Type B pancreatic cell (in vitro differentiated cells): ENCODE measurements at regions not wholly inside any gene's neighbourhood (a gene's known extent, or its start where the extent isn't known, plus 50 kb on each side); places are given as distances from the start of the nearest gene placed in this dataset.
A peak's percentile ranks its signal among the peaks of the same experiment; 100 is the strongest.

ENCODE experiments used
- DNase-seq: peaks from one replicate; pipeline ENCODE4 v3.0.0; 2021; ENCODE audit warnings: mixed read lengths; ENCODE audit not compliant: unreplicated experiment; ENCODE audit errors: extremely low spot score
- H3K27ac Mint-ChIP-seq: 2 replicates; pipeline ENCODE4 v1.8.0; 2021; ENCODE audit warnings: mild to moderate bottlenecking, mixed read lengths
- H3K27me3 Mint-ChIP-seq: 2 replicates; pipeline ENCODE4 v1.8.0; 2021; ENCODE audit warnings: mixed read lengths
- H3K36me3 Mint-ChIP-seq: 2 replicates; pipeline ENCODE4 v1.8.0; 2021; ENCODE audit warnings: mixed read lengths
- H3K4me1 Mint-ChIP-seq: one replicate; pipeline ENCODE4 v1.8.0; 2021; ENCODE audit warnings: mixed read lengths; ENCODE audit not compliant: unreplicated experiment
- H3K4me3 Mint-ChIP-seq: 2 replicates; pipeline ENCODE4 v1.8.0; 2021; ENCODE audit warnings: mild to moderate bottlenecking, mixed read lengths
- H3K9me3 Mint-ChIP-seq: 2 replicates; pipeline ENCODE4 v1.8.0; 2021; ENCODE audit warnings: mixed read lengths
- TF ChIP-seq, protein P1 (sequence below): fragments of 200-600 bp; sonication (generic); conservative IDR thresholded peaks from 2 replicates; pipeline ENCODE4 v1.5.0; 2021; ENCODE audit warnings: antibody characterized with exemption, mild to moderate bottlenecking

DNA sequence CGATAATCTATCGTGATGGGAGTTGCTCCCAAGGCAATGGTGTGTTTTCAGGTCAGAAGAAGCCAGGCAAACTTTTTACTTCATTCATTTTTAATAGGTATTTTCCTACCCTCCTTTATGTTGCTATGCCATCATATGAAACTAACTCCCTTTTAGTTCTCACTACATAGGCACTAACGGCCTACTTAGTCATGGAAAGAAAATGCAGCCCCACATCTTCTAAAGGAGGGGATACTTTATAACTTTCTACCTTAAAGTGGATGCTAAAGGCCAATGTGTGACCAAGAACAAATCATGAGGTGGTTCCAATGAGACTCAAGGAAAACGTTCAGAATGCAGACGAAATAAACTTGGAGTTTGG, 193.8 kb downstream of the FOXA2 start:
- no peaks in the 10 kb centered on the region for H3K4me1 Mint-ChIP-seq
- TF ChIP-seq, protein P1, sequence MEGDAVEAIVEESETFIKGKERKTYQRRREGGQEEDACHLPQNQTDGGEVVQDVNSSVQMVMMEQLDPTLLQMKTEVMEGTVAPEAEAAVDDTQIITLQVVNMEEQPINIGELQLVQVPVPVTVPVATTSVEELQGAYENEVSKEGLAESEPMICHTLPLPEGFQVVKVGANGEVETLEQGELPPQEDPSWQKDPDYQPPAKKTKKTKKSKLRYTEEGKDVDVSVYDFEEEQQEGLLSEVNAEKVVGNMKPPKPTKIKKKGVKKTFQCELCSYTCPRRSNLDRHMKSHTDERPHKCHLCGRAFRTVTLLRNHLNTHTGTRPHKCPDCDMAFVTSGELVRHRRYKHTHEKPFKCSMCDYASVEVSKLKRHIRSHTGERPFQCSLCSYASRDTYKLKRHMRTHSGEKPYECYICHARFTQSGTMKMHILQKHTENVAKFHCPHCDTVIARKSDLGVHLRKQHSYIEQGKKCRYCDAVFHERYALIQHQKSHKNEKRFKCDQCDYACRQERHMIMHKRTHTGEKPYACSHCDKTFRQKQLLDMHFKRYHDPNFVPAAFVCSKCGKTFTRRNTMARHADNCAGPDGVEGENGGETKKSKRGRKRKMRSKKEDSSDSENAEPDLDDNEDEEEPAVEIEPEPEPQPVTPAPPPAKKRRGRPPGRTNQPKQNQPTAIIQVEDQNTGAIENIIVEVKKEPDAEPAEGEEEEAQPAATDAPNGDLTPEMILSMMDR: no peak
- no peak for DNase-seq
- no peak overlapping the region for H3K27ac Mint-ChIP-seq
- no peaks in the 10 kb centered on the region for H3K9me3 Mint-ChIP-seq
- no peak overlapping the region for H3K4me3 Mint-ChIP-seq
- H3K36me3 Mint-ChIP-seq: no peaks in the 10 kb centered on the region
- peaks cover 44% of the 10 kb centered on the region for H3K27me3 Mint-ChIP-seq

DNA sequence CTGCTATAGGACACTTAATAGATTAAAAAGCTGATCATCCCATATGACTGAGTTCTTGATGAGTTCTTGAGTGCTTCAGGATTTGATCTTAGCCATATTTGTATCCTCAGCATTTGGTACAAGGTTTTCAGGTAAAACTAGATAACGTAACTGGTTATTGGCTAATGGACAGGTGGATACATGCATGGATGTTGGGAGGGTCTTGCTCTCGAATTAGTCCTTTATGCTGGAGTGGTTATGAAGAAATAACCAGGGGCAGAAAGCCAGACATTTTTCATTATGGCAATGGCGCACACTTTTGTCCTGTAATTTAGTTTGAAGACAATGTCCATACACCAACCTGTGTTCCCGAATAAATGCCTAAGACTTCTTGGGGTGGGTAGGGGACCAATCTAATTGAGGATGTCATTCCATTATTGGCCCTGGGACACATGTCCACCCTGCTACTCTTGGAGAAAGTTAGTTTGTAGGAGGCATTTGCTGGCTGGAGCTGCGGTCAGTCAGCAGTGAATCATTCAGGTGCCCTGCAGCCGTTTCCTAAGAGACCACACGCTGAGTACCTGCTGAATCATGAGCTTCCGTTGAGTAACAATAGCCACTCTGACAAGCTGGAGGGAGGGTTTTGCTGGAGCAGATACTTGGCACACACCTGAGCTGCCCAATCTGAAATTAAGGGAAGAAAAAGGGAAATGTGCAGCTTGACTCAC, 194.4 kb downstream of the FOXA2 start:
- no peaks in the 10 kb centered on the region for H3K4me1 Mint-ChIP-seq
- H3K27me3 Mint-ChIP-seq: peaks cover 44% of the 10 kb centered on the region
- no peak overlapping the region for H3K4me3 Mint-ChIP-seq
- no peaks in the 10 kb centered on the region for H3K9me3 Mint-ChIP-seq
- DNase-seq: no peak
- no peaks in the 10 kb centered on the region for H3K36me3 Mint-ChIP-seq
- no peak overlapping the region for H3K27ac Mint-ChIP-seq
- TF ChIP-seq, protein P1: no peak

DNA sequence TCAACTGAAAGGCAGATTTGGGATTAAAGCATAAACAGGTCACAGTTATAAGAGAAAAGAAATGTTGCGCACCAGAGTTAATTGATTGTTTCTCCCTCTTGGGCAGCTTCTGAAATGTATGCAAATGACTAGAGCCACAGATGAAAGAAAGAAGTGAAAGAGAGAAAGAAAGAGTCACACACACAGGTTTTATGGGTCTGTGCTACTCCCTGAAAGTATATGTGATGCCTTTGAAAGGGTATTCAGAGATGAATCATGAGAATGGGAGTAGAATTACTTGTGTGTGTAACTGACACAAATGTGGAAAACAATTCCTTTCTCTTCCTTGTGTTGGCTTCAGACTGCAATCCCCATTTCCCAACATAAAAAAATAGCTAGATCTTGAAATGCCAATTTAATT, 196.9 kb downstream of the FOXA2 start:
- H3K9me3 Mint-ChIP-seq: no peaks in the 10 kb centered on the region
- TF ChIP-seq, protein P1: no peak
- DNase-seq: no peak
- H3K27ac Mint-ChIP-seq: no peak overlapping the region
- no peak overlapping the region for H3K4me3 Mint-ChIP-seq
- peaks cover 27% of the 10 kb centered on the region for H3K27me3 Mint-ChIP-seq
- no peaks in the 10 kb centered on the region for H3K4me1 Mint-ChIP-seq
- no peaks in the 10 kb centered on the region for H3K36me3 Mint-ChIP-seq

DNA sequence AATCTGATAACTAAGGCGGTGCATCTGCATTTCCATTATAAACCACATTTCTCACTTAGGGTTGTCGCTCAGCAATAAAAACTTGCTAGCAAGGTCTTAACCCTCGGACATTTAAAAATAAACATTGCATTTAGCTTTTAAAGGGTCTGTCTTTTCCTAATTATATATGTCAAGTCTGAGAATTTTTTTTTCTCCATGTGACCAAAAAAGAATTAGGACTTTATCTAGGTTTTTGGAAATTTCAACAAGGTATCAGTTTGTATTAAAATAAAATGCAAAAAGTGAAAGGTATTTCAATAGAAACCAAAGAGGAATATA, 198.1 kb downstream of the FOXA2 start:
- Mint-ChIP-seq H3K27me3 (peaks cover 30% of the 10 kb centered on the region), H3K9me3 (no peaks in the 10 kb centered on the region)
- DNase-seq: no peak

DNA sequence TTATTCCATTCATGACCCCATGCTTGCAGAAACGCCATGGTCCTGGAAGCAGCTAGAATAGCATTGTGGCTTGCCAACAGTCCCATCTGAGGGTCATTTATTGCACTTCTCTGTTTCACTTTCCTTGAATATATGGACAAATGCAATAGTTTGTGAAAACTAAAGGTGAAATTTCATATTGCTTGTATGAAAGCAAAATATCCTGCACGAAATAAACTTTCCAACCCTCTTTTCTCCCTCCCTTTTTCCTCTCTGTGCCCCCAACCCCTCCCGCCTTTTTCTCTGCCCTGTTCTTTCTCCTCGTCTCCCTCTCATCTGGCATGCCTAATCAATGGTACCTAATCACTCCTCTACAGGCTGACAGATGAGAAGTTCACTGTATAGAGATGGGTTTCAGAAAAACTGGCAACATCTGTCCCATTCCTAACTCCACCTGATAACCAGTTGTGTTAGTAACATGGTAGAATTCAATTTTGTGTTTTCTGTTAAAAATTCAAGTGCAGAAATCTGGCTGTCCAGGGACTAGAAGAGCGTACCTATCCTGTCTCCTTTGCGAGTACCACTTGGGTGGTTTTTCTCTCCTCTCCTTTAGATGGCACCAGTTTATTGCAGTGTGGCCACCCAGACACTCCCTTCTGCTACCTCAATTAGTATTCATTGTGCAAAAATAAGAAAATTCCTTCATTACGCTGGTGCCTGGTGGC, 198.6 kb downstream of the FOXA2 start:
- TF ChIP-seq, protein P1: peak; percentile 28
- H3K4me1 Mint-ChIP-seq: no peaks in the 10 kb centered on the region
- no peak overlapping the region for H3K4me3 Mint-ChIP-seq
- DNase-seq: no peak
- peaks cover 30% of the 10 kb centered on the region for H3K27me3 Mint-ChIP-seq
- no peaks in the 10 kb centered on the region for H3K9me3 Mint-ChIP-seq
- no peak overlapping the region for H3K27ac Mint-ChIP-seq
- H3K36me3 Mint-ChIP-seq: no peaks in the 10 kb centered on the region

More for the DNA sequence above, 198.1 kb downstream of the FOXA2 start:
- Mint-ChIP-seq H3K4me3 (no peak overlapping the region), H3K27ac (no peak overlapping the region), H3K4me1 (no peaks in the 10 kb centered on the region), H3K36me3 (no peaks in the 10 kb centered on the region)
- TF ChIP-seq, protein P1: no peak
